ENCODE measurements at regions not wholly inside any gene's neighbourhood (a gene's known extent, or its start where the extent isn't known, plus 50 kb on each side); places are given as distances from the start of the nearest gene placed in this dataset.

- TF ChIP-seq CTCF (IDR thresholded peaks at IDR 0.05; ENCODE audit: poor library complexity) (no peak), EZH2 (IDR thresholded peaks at IDR 0.05; ENCODE audit: borderline replicate concordance) (no peak)
Observed at GRCh38 chr9:106020186-106020585, 325.8 kb downstream of the TMEM38B start.

All from hepatocyte (in vitro differentiated cells).